Activated T-helper 17 cell treated with anti-CD3 and anti-CD28 coated beads, Interleukin-2, amount 50 U/mL, for 72 hours (primary cell): ENCODE measurements at regions not wholly inside any gene's neighbourhood (a gene's known extent, or its start where the extent isn't known, plus 50 kb on each side); places are given as distances from the start of the nearest gene placed in this dataset.

ENCODE experiments used
- ATAC-seq: fragments of 150-1000 bp; cut with Tn5 transposase; replicated peaks from 2 replicates; pipeline ENCODE4 v1.10.0; 2021; ENCODE audit warnings: mild to moderate bottlenecking, moderate library complexity
- H3K27ac Mint-ChIP-seq: one replicate; pipeline ENCODE4 v1.8.0; 2022; ENCODE audit warnings: mixed read lengths
- H3K27me3 Mint-ChIP-seq: one replicate; pipeline ENCODE4 v1.8.0; 2022; ENCODE audit warnings: mixed read lengths
- H3K36me3 Mint-ChIP-seq: one replicate; pipeline ENCODE4 v1.8.0; 2022; ENCODE audit warnings: low read depth, mild to moderate bottlenecking, mixed read lengths
- H3K4me1 Mint-ChIP-seq: one replicate; pipeline ENCODE4 v1.8.0; 2022; ENCODE audit warnings: mixed read lengths
- H3K4me3 Mint-ChIP-seq: one replicate; pipeline ENCODE4 v1.8.0; 2022; ENCODE audit warnings: mild to moderate bottlenecking, mixed read lengths
- H3K9me3 Mint-ChIP-seq: one replicate; pipeline ENCODE4 v1.8.0; 2022; ENCODE audit warnings: mixed read lengths

- peaks cover 4% of the 10 kb centered on the region for H3K9me3 Mint-ChIP-seq
- H3K4me3 Mint-ChIP-seq: no peak overlapping the region
- H3K27me3 Mint-ChIP-seq: no peaks in the 10 kb centered on the region
- H3K4me1 Mint-ChIP-seq: no peaks in the 10 kb centered on the region
- no peak for ATAC-seq
- no peak overlapping the region for H3K27ac Mint-ChIP-seq
- no peaks in the 10 kb centered on the region for H3K36me3 Mint-ChIP-seq
These were observed 630.8 kb upstream of the KIF2B start for GRCh38 chr17:53191878-53192277.

GRCh38 chr17:53186001-53186400 is 636.7 kb upstream of the KIF2B start:
- Mint-ChIP-seq H3K27ac (no peak overlapping the region), H3K9me3 (peaks cover 15% of the 10 kb centered on the region), H3K27me3 (no peaks in the 10 kb centered on the region), H3K4me3 (no peak overlapping the region), H3K4me1 (no peaks in the 10 kb centered on the region), H3K36me3 (no peaks in the 10 kb centered on the region)
- no peak for ATAC-seq

DNA sequence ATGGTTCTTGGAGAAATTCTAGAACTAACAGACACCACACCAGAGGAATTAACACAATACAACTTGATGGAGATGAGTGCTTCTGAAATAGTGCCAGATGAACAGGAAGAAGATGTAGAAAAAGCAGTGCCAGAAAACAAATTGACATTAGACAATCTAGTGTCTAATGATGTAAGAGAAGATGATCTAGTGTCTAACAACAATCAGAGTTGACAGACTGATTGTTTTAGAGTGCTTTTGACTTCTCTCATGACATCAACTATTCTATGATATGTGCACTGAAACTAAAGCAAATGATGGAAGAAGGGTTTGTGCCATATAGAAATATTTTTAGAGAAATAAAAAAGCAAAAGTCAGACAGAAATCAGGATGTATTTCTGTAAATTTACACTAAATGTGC is 646.1 kb upstream of the KIF2B start:
- Mint-ChIP-seq H3K9me3 (peaks cover 3% of the 10 kb centered on the region), H3K27ac (no peak overlapping the region), H3K36me3 (no peaks in the 10 kb centered on the region), H3K27me3 (no peaks in the 10 kb centered on the region), H3K4me3 (no peak overlapping the region), H3K4me1 (no peaks in the 10 kb centered on the region)
- ATAC-seq: no peak

DNA sequence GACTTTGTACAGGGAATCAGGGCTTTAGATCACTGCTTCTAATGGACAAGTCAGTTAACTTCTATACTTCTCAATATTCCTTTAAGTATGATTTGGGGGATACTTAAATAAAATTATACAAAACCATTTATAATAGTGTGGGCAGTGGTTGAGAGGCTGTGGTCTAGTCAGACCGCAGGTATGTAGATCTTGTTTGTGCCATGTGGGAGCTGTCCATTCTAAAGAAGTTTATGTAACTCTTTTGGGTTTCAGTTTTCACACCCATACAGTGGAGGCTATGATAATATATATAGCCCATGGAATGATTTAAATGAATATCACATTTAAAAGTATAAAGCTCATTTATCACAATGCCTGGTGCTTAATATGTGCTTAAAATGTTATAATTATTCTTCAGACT is 654.3 kb upstream of the KIF2B start:
- Mint-ChIP-seq H3K27ac (no peak overlapping the region), H3K27me3 (no peaks in the 10 kb centered on the region), H3K4me3 (no peak overlapping the region), H3K9me3 (no peaks in the 10 kb centered on the region), H3K4me1 (no peaks in the 10 kb centered on the region), H3K36me3 (no peaks in the 10 kb centered on the region)
- no peak for ATAC-seq

DNA sequence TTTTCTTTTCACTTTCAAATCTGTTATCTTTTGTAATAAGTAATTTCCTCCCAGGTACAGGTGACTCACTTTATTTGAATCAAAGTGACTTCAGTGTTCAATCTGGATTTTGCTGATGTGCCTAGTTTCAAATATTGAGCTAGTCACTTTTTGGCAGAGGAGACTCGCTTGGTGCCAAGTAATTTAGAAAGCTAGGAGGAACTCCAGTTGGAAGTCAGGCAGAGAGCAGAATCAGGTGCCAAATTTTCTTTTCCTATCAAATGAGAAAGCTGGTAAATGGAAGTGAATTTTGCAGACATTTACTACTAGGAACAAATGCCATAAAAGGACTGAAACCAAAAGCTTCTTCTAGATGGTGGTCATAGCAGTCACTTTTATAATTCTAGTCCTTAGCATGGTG is 656.0 kb upstream of the KIF2B start:
- no peaks in the 10 kb centered on the region for H3K9me3 Mint-ChIP-seq
- H3K4me3 Mint-ChIP-seq: no peak overlapping the region
- no peak for ATAC-seq
- no peaks in the 10 kb centered on the region for H3K4me1 Mint-ChIP-seq
- no peaks in the 10 kb centered on the region for H3K27me3 Mint-ChIP-seq
- H3K27ac Mint-ChIP-seq: no peak overlapping the region
- no peaks in the 10 kb centered on the region for H3K36me3 Mint-ChIP-seq

DNA sequence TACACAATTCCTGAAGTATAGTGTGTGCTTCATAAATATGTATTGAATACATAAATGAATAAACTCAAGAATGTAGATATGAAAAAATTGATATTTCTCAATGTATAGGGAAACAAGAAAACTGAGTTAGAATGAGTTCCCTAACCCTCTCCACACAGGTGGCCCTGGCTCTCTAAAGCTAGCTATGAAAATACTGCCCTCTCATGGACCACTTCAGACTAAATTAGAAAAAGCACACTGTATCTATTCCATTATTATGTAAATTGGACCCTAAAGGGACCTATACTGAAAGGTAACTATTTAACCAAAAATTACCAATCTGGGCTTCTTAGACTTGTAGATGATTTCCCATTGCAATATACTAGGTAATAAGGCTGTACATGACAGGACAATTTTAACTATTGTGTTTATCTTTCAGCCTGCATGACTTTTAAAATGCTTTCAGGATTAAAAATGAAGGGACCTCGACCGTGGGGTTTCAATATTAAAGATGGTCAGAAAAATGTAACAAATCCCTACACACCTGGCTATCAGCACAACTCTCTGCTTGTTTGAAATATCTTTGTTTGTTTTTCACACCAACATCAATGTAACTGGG is 672.5 kb upstream of the KIF2B start:
- no peak for ATAC-seq
- H3K36me3 Mint-ChIP-seq: no peaks in the 10 kb centered on the region
- no peaks in the 10 kb centered on the region for H3K4me1 Mint-ChIP-seq
- H3K27me3 Mint-ChIP-seq: no peaks in the 10 kb centered on the region
- H3K27ac Mint-ChIP-seq: no peak overlapping the region
- no peaks in the 10 kb centered on the region for H3K9me3 Mint-ChIP-seq
- H3K4me3 Mint-ChIP-seq: no peak overlapping the region

DNA sequence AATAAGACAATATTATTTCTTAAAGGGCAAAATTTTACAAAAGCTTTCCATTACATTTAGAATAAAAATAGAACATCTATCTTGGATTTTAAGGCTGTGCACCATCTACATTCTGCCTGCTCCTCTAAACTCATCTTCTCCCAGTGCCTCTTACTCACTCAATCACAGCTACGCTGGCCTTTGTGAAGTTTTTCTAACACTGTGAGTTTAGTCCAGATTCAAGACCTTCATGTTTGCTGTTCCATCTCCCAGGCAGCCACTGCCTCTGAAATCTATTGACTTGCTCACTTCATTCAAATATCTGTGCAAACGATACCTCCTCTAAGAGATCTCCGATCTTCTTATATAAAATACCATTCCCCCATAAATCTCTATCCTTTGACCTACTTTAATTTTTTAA is 673.4 kb upstream of the KIF2B start:
- H3K9me3 Mint-ChIP-seq: peaks cover 3% of the 10 kb centered on the region

DNA sequence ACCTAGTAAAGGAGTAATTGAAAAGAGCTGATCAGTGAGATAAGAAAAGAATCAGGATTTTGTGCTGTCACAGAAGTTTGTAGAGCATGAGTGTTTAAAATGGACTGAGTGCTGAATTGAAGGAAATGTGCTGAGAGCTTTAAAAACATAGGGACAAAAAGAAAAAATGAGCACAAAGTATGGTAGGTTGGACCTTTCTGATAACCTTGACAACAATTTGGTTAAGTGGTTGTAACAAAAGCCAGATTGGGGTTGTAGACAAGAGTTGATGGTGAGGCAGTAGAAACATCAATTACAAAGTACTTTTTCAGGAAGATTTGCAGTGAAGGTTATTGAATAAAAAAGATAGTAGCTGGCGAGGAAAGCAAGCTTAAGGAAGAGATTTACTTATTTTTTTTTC is 674.7 kb upstream of the KIF2B start:
- Mint-ChIP-seq H3K36me3 (no peaks in the 10 kb centered on the region), H3K4me3 (no peak overlapping the region), H3K9me3 (peaks cover 3% of the 10 kb centered on the region), H3K27me3 (no peaks in the 10 kb centered on the region), H3K27ac (no peak overlapping the region), H3K4me1 (no peaks in the 10 kb centered on the region)
- ATAC-seq: no peak

More for the DNA sequence above, 673.4 kb upstream of the KIF2B start:
- Mint-ChIP-seq H3K4me1 (no peaks in the 10 kb centered on the region), H3K36me3 (no peaks in the 10 kb centered on the region), H3K27ac (no peak overlapping the region), H3K27me3 (no peaks in the 10 kb centered on the region), H3K4me3 (no peak overlapping the region)
- ATAC-seq: no peak

DNA sequence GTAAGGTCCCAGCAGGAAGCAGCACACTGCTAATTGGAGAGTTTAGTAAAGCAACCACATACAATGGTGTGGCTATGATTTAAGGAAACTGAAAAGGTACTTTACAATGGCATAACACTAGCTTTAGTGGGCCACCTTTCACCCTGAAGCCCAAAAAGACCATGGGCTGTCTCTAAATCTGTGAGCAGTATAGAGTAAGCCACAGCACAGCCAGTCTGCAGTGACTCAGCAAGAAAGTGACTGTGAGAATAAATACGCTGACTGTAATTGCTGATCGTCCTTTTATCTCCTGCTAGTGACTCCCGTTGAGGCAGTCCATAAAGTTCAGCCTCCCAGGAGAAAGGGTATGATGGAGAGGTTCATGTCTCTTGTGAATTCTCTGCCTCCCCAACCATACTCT is 679.8 kb upstream of the KIF2B start:
- Mint-ChIP-seq H3K27ac (no peak overlapping the region), H3K4me3 (no peak overlapping the region), H3K36me3 (no peaks in the 10 kb centered on the region), H3K9me3 (peaks cover 8% of the 10 kb centered on the region), H3K27me3 (no peaks in the 10 kb centered on the region), H3K4me1 (no peaks in the 10 kb centered on the region)
- ATAC-seq: no peak

GRCh38 chr17:53141731-53142130 is 681.0 kb upstream of the KIF2B start:
- no peak for ATAC-seq
- Mint-ChIP-seq H3K36me3 (no peaks in the 10 kb centered on the region), H3K27ac (no peak overlapping the region), H3K9me3 (peaks cover 10% of the 10 kb centered on the region), H3K4me3 (no peak overlapping the region), H3K27me3 (no peaks in the 10 kb centered on the region), H3K4me1 (no peaks in the 10 kb centered on the region)

DNA sequence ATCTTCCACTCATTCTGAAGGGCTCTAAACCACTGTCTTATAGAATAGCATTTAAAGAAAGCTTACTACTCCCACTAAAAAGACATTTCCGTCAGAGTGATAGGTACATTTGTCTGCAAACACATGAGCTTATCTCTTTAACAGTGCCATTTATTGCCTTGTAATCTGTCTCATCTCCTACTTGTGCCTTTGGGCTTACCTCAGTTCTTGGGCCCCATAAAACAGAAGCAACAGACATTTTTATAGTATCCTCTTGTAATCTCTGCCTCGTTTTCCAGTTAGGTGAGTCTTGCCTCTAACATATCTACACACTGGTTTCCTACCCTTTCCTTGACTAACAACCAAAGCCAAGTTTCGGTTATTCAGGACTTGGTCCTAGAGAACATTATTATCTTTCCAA is 681.4 kb upstream of the KIF2B start:
- Mint-ChIP-seq H3K4me3 (no peak overlapping the region), H3K27ac (no peak overlapping the region), H3K9me3 (peaks cover 10% of the 10 kb centered on the region), H3K4me1 (no peaks in the 10 kb centered on the region), H3K27me3 (no peaks in the 10 kb centered on the region), H3K36me3 (no peaks in the 10 kb centered on the region)
- no peak for ATAC-seq

- H3K27ac Mint-ChIP-seq: no peak overlapping the region
- no peaks in the 10 kb centered on the region for H3K4me1 Mint-ChIP-seq
- H3K36me3 Mint-ChIP-seq: no peaks in the 10 kb centered on the region
- no peaks in the 10 kb centered on the region for H3K27me3 Mint-ChIP-seq
- H3K9me3 Mint-ChIP-seq: peaks cover 12% of the 10 kb centered on the region
- H3K4me3 Mint-ChIP-seq: no peak overlapping the region
- no peak for ATAC-seq
These were observed 684.9 kb upstream of the KIF2B start for GRCh38 chr17:53137869-53138268.

DNA sequence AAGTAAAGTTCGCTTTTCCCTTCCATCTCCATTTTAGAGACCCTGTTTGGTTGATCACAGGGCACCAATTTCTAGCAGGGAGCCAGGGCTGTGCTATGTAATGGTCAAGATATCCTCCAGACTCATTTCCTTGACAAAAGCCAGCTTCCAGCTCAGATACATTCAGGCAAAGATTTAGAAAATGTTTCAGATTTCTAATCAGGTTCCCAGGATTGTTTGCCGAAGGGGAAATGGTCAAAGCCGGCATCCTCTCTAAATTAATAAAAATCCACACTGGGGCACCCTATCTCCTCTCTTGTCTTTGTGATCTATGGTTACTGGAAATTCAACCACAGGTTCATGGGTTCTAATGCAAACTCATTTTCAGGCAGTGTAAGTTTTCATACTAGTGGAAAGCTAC is 686.8 kb upstream of the KIF2B start:
- Mint-ChIP-seq H3K9me3 (peaks cover 8% of the 10 kb centered on the region), H3K36me3 (no peaks in the 10 kb centered on the region), H3K27me3 (no peaks in the 10 kb centered on the region), H3K27ac (no peak overlapping the region), H3K4me3 (no peak overlapping the region), H3K4me1 (no peaks in the 10 kb centered on the region)
- no peak for ATAC-seq

DNA sequence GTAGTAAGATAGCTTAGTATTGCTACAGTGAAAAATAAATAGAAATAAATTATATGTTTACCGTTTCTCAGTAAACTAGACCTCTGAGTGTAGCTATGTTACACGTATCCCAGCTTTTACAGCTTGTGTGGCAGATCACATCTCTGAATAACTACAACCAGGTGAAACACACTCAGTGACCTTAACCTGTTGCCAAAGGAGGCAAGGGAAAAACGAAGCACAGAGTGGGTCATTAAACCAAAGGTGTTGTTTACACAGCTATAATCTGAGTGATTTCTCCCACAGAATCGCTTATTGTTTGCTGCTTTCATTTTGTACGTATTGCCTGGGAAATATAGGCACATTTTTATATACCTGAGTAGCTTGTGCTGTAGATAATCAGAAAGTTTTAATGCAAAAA is 688.2 kb upstream of the KIF2B start:
- peaks cover 8% of the 10 kb centered on the region for H3K9me3 Mint-ChIP-seq
- no peak overlapping the region for H3K4me3 Mint-ChIP-seq
- H3K27me3 Mint-ChIP-seq: no peaks in the 10 kb centered on the region
- no peaks in the 10 kb centered on the region for H3K4me1 Mint-ChIP-seq
- no peak overlapping the region for H3K27ac Mint-ChIP-seq
- H3K36me3 Mint-ChIP-seq: no peaks in the 10 kb centered on the region
- no peak for ATAC-seq

- no peak for ATAC-seq
- Mint-ChIP-seq H3K27ac (no peak overlapping the region), H3K9me3 (peaks cover 8% of the 10 kb centered on the region), H3K36me3 (no peaks in the 10 kb centered on the region), H3K4me3 (no peak overlapping the region), H3K4me1 (no peaks in the 10 kb centered on the region), H3K27me3 (no peaks in the 10 kb centered on the region)
These were observed 688.9 kb upstream of the KIF2B start for GRCh38 chr17:53133876-53134275.

DNA sequence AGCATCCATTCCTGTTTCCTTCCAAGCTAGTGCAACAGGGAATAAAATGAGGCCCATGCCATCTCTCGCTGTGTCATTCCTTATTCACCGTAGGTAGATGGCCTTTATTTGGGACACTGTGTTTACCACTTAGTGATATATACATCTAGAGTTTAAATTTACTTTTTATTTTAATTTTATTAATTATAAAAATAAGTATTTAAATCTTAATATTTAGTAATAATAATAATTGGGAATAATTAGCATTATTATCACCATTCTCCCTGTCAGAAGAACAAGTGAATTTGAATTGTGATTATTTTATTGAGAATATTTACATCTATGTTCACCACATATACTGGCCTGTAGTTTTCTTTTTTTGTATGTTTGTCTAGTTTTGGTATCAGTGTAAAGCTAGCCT is 692.9 kb upstream of the KIF2B start:
- no peak overlapping the region for H3K27ac Mint-ChIP-seq
- no peaks in the 10 kb centered on the region for H3K27me3 Mint-ChIP-seq
- H3K4me3 Mint-ChIP-seq: no peak overlapping the region
- H3K9me3 Mint-ChIP-seq: no peaks in the 10 kb centered on the region
- H3K4me1 Mint-ChIP-seq: no peaks in the 10 kb centered on the region
- ATAC-seq: no peak
- no peaks in the 10 kb centered on the region for H3K36me3 Mint-ChIP-seq
